ENCODE measurements at regions not wholly inside any gene's neighbourhood (a gene's known extent, or its start where the extent isn't known, plus 50 kb on each side); places are given as distances from the start of the nearest gene placed in this dataset.

DNA sequence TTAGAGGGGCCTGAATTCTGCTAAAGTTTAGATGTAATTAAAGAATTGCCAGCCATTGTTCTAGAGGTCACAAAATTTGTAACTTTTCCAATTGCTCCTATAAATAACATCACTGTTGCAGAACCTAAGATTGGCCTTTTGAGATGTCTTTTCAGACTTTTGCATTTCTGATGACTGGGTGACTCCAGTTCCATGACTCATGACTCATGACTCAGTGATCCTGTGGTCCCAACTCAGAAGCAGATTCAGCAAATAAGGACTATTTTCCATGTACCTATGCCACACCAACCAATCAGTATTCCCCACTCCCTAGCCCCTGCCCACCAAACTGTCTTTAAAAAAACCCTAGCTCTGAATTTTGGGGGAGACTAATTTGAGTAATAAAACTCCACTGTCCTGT, 740.9 kb downstream of the CDH8 start:
- TF ChIP-seq EP300 (IDR thresholded peaks at IDR 0.05) (no peak), POLR2AphosphoS5 (IDR thresholded peaks at IDR 0.05) (no peak), POLR2A (IDR thresholded peaks at IDR 0.05) (no peak)
- TF ChIP-seq, protein P1, sequence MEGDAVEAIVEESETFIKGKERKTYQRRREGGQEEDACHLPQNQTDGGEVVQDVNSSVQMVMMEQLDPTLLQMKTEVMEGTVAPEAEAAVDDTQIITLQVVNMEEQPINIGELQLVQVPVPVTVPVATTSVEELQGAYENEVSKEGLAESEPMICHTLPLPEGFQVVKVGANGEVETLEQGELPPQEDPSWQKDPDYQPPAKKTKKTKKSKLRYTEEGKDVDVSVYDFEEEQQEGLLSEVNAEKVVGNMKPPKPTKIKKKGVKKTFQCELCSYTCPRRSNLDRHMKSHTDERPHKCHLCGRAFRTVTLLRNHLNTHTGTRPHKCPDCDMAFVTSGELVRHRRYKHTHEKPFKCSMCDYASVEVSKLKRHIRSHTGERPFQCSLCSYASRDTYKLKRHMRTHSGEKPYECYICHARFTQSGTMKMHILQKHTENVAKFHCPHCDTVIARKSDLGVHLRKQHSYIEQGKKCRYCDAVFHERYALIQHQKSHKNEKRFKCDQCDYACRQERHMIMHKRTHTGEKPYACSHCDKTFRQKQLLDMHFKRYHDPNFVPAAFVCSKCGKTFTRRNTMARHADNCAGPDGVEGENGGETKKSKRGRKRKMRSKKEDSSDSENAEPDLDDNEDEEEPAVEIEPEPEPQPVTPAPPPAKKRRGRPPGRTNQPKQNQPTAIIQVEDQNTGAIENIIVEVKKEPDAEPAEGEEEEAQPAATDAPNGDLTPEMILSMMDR (IDR thresholded peaks at IDR 0.05), result no peak
